ENCODE measurements at regions not wholly inside any gene's neighbourhood (a gene's known extent, or its start where the extent isn't known, plus 50 kb on each side); places are given as distances from the start of the nearest gene placed in this dataset.
"Not testable (repeated sequence)": the region's sequence is repeated elsewhere in the genome, so short reads cannot be mapped to it uniquely, and the experiment has no call there.

GRCh38 chr6:158881276-158881675 is 62.1 kb upstream of the EZR start:
- not testable (repeated sequence) for DNase-seq

- no peak for DNase-seq
Observed at GRCh38 chr6:158879180-158879579, 60.0 kb upstream of the EZR start.

- no peak for DNase-seq
Observed at GRCh38 chr6:158877716-158878115, 58.5 kb upstream of the EZR start.

GRCh38 chr6:158876886-158877285 is 57.7 kb upstream of the EZR start:
- no peak for DNase-seq

- DNase-seq = no peak
Observed at GRCh38 chr6:158870649-158870957, 51.4 kb upstream of the EZR start.

GRCh38 chr6:158869826-158870648 is 50.9 kb upstream of the EZR start:
- no peak for DNase-seq

- DNase-seq = peak; percentile 99
Observed at GRCh38 chr6:158868890-158869825, 50.0 kb upstream of the EZR start.

All from NCI-H1105 (cell line).